B cell (primary cell): ENCODE measurements at regions not wholly inside any gene's neighbourhood (a gene's known extent, or its start where the extent isn't known, plus 50 kb on each side); places are given as distances from the start of the nearest gene placed in this dataset.

Experiments
- ATAC-seq: fragments of 200-7000 bp; cut with Tn5 transposase; one replicate; pipeline ENCODE4 v1.10.0; 2021; ENCODE audit warnings: low read depth, mild to moderate bottlenecking, moderate number of reproducible peaks, moderate library complexity
- CTCF ChIA-PET: fragments of 350-600 bp; sonication (Branson Sonifier 250); formaldehyde crosslinking; loops from one replicate; lab custom pipeline; 2021; ENCODE audit warnings: antibody characterized with exemption, inconsistent platforms; lab: Charles Lee
- POLR2A ChIA-PET: fragments of 350-600 bp; sonication (Branson Sonifier 250); formaldehyde crosslinking; loops from one replicate; lab custom pipeline; 2021; ENCODE audit warnings: antibody characterized with exemption; lab: Charles Lee
- DNase-seq: peaks from one replicate; pipeline ENCODE4 v3.0.0; 2013
- H2AFZ ChIP-seq: 2 replicates; pipeline ENCODE4 v1.6.1; 2012; ENCODE audit warnings: mild to moderate bottlenecking, low read depth, low read length; ENCODE audit not compliant: insufficient read depth, poor library complexity, severe bottlenecking
- H3K27ac ChIP-seq, 2 donors: 1 replicate in 1 of 2; 2 replicates in 1 of 2; pipeline ENCODE4 v1.5.1; 2012 to 2013; ENCODE audit warnings: low read length in 2 of 2, mild to moderate bottlenecking in 2 of 2, moderate library complexity in 1 of 2
- H3K27me3 ChIP-seq, 4 experiments: fragments of 200-600 bp in 1 of 4; sonication (generic) in 1 of 4; replicated peaks in 1 of 4; 1 replicate in 2 of 4; 2 replicates in 2 of 4; pipeline versions ENCODE4 v1.6.1 to v1.7.0; 2013 to 2016; ENCODE audit warnings: low read length in 3 of 4, mild to moderate bottlenecking in 2 of 4, mixed read lengths in 1 of 4, moderate library complexity in 1 of 4; ENCODE audit not compliant: insufficient read depth in 4 of 4, control insufficient read depth in 3 of 4; ENCODE audit errors: control extremely low read depth in 1 of 4
- H3K36me3 ChIP-seq, 2 experiments: replicated peaks in 1 of 2; 1 replicate in 1 of 2; 2 replicates in 1 of 2; pipeline versions ENCODE4 v1.6.1 to v1.7.1; 2013; ENCODE audit warnings: low read length in 1 of 2; ENCODE audit not compliant: insufficient read depth in 2 of 2, control insufficient read depth in 1 of 2; ENCODE audit errors: control extremely low read depth in 1 of 2, extremely low read depth in 1 of 2
- H3K4me1 ChIP-seq, 2 donors: fragments of 200-600 bp in 1 of 2; sonication (generic) in 1 of 2; 1 replicate in 1 of 2; 2 replicates in 1 of 2; pipeline versions ENCODE4 v1.5.1 to v1.6.1; 2013 to 2017; ENCODE audit warnings: low read length in 2 of 2; ENCODE audit not compliant: control insufficient read depth in 2 of 2, insufficient read depth in 2 of 2
- H3K4me2 ChIP-seq: replicated peaks from 2 replicates; pipeline ENCODE3; 2012; ENCODE audit warnings: mild to moderate bottlenecking, low read depth, low read length; ENCODE audit not compliant: poor library complexity, severe bottlenecking
- H3K4me3 ChIP-seq, 5 experiments: fragments of 200-600 bp in 1 of 5; sonication (generic) in 1 of 5; 1 replicate in 3 of 5; 2 replicates in 2 of 5; pipeline versions ENCODE4 v1.5.1 to v1.7.0; 2011 to 2016; ENCODE audit warnings: low read length in 4 of 5, mild to moderate bottlenecking in 4 of 5, low read depth in 2 of 5, control low read depth in 1 of 5, moderate library complexity in 1 of 5; ENCODE audit not compliant: insufficient read depth in 1 of 5; ENCODE audit errors: control extremely low read depth in 1 of 5, extremely low read depth in 1 of 5
- H3K79me2 ChIP-seq: fragments of 200-600 bp; sonication (generic); one replicate; pipeline ENCODE4 v1.6.0; 2016; ENCODE audit warnings: low read length; ENCODE audit not compliant: control insufficient read depth, insufficient read depth
- H3K9ac ChIP-seq: fragments of 200-600 bp; sonication (generic); 2 replicates; pipeline ENCODE4 v1.6.1; 2017; ENCODE audit warnings: mild to moderate bottlenecking, low read length, moderate library complexity
- H3K9me3 ChIP-seq, 3 donors: one replicate each; pipeline versions ENCODE4 v1.6.1 to v1.7.1; 2013; ENCODE audit warnings: low read length in 2 of 3; ENCODE audit not compliant: control insufficient read depth in 2 of 3, insufficient read depth in 1 of 3; ENCODE audit errors: control extremely low read depth in 1 of 3
- H4K20me1 ChIP-seq: 2 replicates; pipeline ENCODE4 v1.6.0; 2012; ENCODE audit warnings: mild to moderate bottlenecking, low read length; ENCODE audit not compliant: insufficient read depth, control insufficient read depth, poor library complexity, severe bottlenecking
- H3K27ac Mint-ChIP-seq: one replicate; pipeline ENCODE4 v1.8.0; 2021; ENCODE audit warnings: mixed read lengths
- H3K27me3 Mint-ChIP-seq: one replicate; pipeline ENCODE4 v1.8.0; 2021; ENCODE audit warnings: mixed read lengths
- H3K4me1 Mint-ChIP-seq: one replicate; pipeline ENCODE4 v1.8.0; 2021; ENCODE audit warnings: mixed read lengths
- H3K4me3 Mint-ChIP-seq: one replicate; pipeline ENCODE4 v1.8.0; 2021; ENCODE audit warnings: mixed read lengths
- H3K9me3 Mint-ChIP-seq: one replicate; pipeline ENCODE4 v1.8.0; 2022; ENCODE audit warnings: mixed read lengths; ENCODE audit not compliant: insufficient read depth
- CTCF ChIP-seq: fragments of 200-600 bp; IDR thresholded peaks from one replicate; pipeline ENCODE4 v1.8.0; 2022; ENCODE audit warnings: antibody characterized with exemption, mild to moderate bottlenecking
- EZH2 ChIP-seq: IDR thresholded peaks from 2 replicates; pipeline ENCODE4 v1.6.1; 2012; ENCODE audit warnings: borderline replicate concordance, low read depth, mild to moderate bottlenecking, moderate library complexity, low read length; ENCODE audit not compliant: insufficient read depth, poor library complexity, severe bottlenecking
- WGBS: methylation state at CpG from one replicate; pipeline ENCODE4 v1.1.5; 2013; ENCODE audit warnings: missing lambda C conversion rate; ENCODE audit not compliant: insufficient coverage; 5-methylcytosine and 5-hydroxymethylcytosine counted together
- intact Hi-C: fragments of 100-400 bp; cut with micrococcal nuclease; formaldehyde crosslinking; loops from one replicate; pipeline ENCODE4 v1.10.0; 2022

DNA sequence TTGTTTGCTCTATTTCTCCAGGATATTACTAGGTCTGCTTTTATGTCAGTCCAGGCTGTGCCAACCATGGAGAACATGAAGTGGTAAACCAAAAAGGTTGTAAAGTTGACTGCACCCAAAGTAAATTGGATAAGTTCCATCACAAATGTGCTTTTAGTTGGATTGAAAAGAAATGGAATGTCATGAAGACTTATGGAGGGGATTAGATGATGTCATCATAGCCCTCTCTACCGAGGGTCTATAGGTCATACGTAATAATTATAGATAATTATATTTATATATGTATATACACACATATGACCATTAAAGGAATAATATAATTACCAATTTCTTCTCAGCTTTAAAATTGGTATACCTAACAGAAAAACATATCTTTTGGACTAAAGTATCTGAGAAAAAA lies 714.9 kb downstream of the NOVA1 start:
- TF ChIP-seq CTCF (no peak), EZH2 (no peak)
- H3K27me3 ChIP-seq = no peaks in the 10 kb centered on the region
- no CpG with 5 or more reads among the region's 2 CpGs for WGBS
- H3K4me3 ChIP-seq = no peak overlapping the region
- Mint-ChIP-seq H3K4me3 (no peak overlapping the region), H3K27ac (no peak overlapping the region), H3K4me1 (no peaks in the 10 kb centered on the region), H3K9me3 (peaks cover 3% of the 10 kb centered on the region), H3K27me3 (no peaks in the 10 kb centered on the region)
- H3K36me3 ChIP-seq = no peaks in the 10 kb centered on the region
- POLR2A ChIA-PET = no interaction called here
- no peak for DNase-seq
- H3K27ac ChIP-seq = no peak overlapping the region
- CTCF ChIA-PET = no interaction called here
- no peaks in the 10 kb centered on the region for H3K79me2 ChIP-seq
- H3K4me2 ChIP-seq = no peak overlapping the region
- ATAC-seq = no peak
- H2AFZ ChIP-seq = no peak overlapping the region
- H3K4me1 ChIP-seq = no peaks in the 10 kb centered on the region
- intact Hi-C loops = no loop called here
- no peaks in the 10 kb centered on the region for H4K20me1 ChIP-seq
- peaks cover 0 to 2% (median 0%) of the 10 kb centered on the region in 3 donors for H3K9me3 ChIP-seq
- H3K9ac ChIP-seq = no peak overlapping the region

- peaks cover 2% of the 10 kb centered on the region for H3K9me3 Mint-ChIP-seq
- no peaks in the 10 kb centered on the region for H3K27me3 Mint-ChIP-seq
- Histone ChIP-seq H3K4me1 (no peaks in the 10 kb centered on the region), H3K4me2 (no peak overlapping the region), H3K27ac (no peak overlapping the region), H3K4me3 (no peak overlapping the region), H3K36me3 (no peaks in the 10 kb centered on the region), H3K27me3 (no peaks in the 10 kb centered on the region), H3K79me2 (no peaks in the 10 kb centered on the region), H3K9me3 (no peaks in the 10 kb centered on the region), H3K9ac (no peak overlapping the region), H4K20me1 (no peaks in the 10 kb centered on the region), H2AFZ (no peak overlapping the region)
- intact Hi-C loops = no loop called here
- H3K4me1 Mint-ChIP-seq = no peaks in the 10 kb centered on the region
- POLR2A ChIA-PET = no interaction called here
- ATAC-seq = no peak
- H3K4me3 Mint-ChIP-seq = no peak overlapping the region
- TF ChIP-seq EZH2 (no peak), CTCF (no peak)
- no CpG with 5 or more reads among the region's 2 CpGs for WGBS
- no peak for DNase-seq
- no peak overlapping the region for H3K27ac Mint-ChIP-seq
- CTCF ChIA-PET = no interaction called here
These were observed 722.4 kb downstream of the NOVA1 start for GRCh38 chr14:25875475-25875874.
